Heart left ventricle (tissue), 16 donors: ENCODE measurements at regions not wholly inside any gene's neighbourhood (a gene's known extent, or its start where the extent isn't known, plus 50 kb on each side); places are given as distances from the start of the nearest gene placed in this dataset.

Experiments
- ATAC-seq, 4 donors: fragments of 200-7000 bp; cut with Tn5 transposase; one replicate each; pipeline ENCODE4 v1.9.1; 2020 to 2022; ENCODE audit warnings: moderate library complexity in 4 of 4, mild to moderate bottlenecking in 3 of 4, moderate number of reproducible peaks in 1 of 4
- DNase-seq, 5 donors: peaks; one replicate each; pipeline ENCODE4 v3.0.0-alpha.2; 2020
- H3K27ac ChIP-seq, 12 donors: fragments of 200-600 bp; sonication (generic) in 4 of 12; one replicate each; pipeline versions ENCODE4 v1.5.0 to v1.8.0; 2016 to 2022; ENCODE audit warnings: mild to moderate bottlenecking in 2 of 12
- H3K27me3 ChIP-seq, 9 donors: fragments of 200-600 bp; sonication (generic) in 2 of 9; one replicate each; pipeline versions ENCODE4 v1.5.1 to v1.8.0; 2016 to 2022; ENCODE audit warnings: mild to moderate bottlenecking in 3 of 9
- H3K36me3 ChIP-seq, 9 donors: fragments of 200-600 bp; sonication (generic) in 2 of 9; one replicate each; pipeline versions ENCODE4 v1.5.0 to v1.8.0; 2018 to 2022; ENCODE audit warnings: mild to moderate bottlenecking in 2 of 9
- H3K4me1 ChIP-seq, 12 donors: fragments of 200-600 bp; sonication (generic) in 4 of 12; one replicate each; pipeline versions ENCODE4 v1.5.0 to v1.8.0; 2016 to 2022; ENCODE audit warnings: mild to moderate bottlenecking in 3 of 12
- H3K4me3 ChIP-seq, 12 donors: fragments of 200-600 bp; sonication (generic) in 4 of 12; one replicate each; pipeline versions ENCODE4 v1.5.0 to v1.8.0; 2017 to 2022; ENCODE audit warnings: mild to moderate bottlenecking in 9 of 12, moderate library complexity in 4 of 12
- H3K9me3 ChIP-seq, 12 donors: fragments of 200-600 bp; sonication (generic) in 4 of 12; one replicate each; pipeline versions ENCODE4 v1.5.0 to v1.8.0; 2016 to 2022; ENCODE audit warnings: mild to moderate bottlenecking in 1 of 12
- POLR2A ChIP-seq, 2 donors: fragments of 450-650 bp; IDR thresholded peaks; one replicate each; pipeline ENCODE4 v1.6.1; 2017; ENCODE audit warnings: antibody characterized with exemption in 2 of 2, mild to moderate bottlenecking in 2 of 2, moderate library complexity in 2 of 2
- WGBS, 4 donors: extraction: QIAGEN DNeasy Blood & Tissue Kit in 2 of 4; methylation state at CpG; one replicate each; pipeline versions ENCODE4 v1.1.5 to v1.1.7; 2013 to 2018; 5-methylcytosine and 5-hydroxymethylcytosine counted together
- intact Hi-C, 10 donors: fragments of 100-400 bp; cut with DNase I; formaldehyde crosslinking; loops; one replicate each; pipeline versions ENCODE4 v1.11.1 to v1.14.2; 2022
- TF ChIP-seq, protein P1 (sequence below), 12 donors: fragments of 200-600 bp; sonication (generic) in 4 of 12; IDR thresholded peaks; one replicate each; pipeline versions ENCODE4 v1.5.0 to v1.8.0; 2018 to 2022; ENCODE audit warnings: antibody characterized with exemption in 12 of 12, mild to moderate bottlenecking in 5 of 12
- donor health status: ischemic (EF 13 %, LVEDD 7.1; RV severe dilation, severe dysfunction).
- donor health status: healthy with polysubstance abuse.
- donor health status: DM: no; HTN: yes; CAD: no.
- donor health status: DM: no; HTN: no; CAD: no.
- donor health status: ischemic (EF 25% LVEDD 6.9; RV normal size, moderate dysfunction).
- donor health status: ischemic (EF 25% LVEDD 5.7; RV mildly dilated, moderate dysfunction).
- donor health status: healthy.
- donor health status: DM: yes; HTN: yes; CAD: no.
- donor health status: ischemic (EF 35%, LVEDD 5.7; RV mildly dilated, moderate dysfunction).
- donor health status: nonischemic (EF 11% LVEDD 7.7; RV severe dilation, severe dysfunction).
- donor health status: DM: yes; HTN: yes; CAD: no.
- donor health status: PGD.
- donor health status: ischemic (EF 29% LVEDD 5.4; RV normal size, mild dysfunction).
- donor health status: nonischemic (EF 23%, LVEDD 6.1; RV moderate dilation, normal function).

DNA sequence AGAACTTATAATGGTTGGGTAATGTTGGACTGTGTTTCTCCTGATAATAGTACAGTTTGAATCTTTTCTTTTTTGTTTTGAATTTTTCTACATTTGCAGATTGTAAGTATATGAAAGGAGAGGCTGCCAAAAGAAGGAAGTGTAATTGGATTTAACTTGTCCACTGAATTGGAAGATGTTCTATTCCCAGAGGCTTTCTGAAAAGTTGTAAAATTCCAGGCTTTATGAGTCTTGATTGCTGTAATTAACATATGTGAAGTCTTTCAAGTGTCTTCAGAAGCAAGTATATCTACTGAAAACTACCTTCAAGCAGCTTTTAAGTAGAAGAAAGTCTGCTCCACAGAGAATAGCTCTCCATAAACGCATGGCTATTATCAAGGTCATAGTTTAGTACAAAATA, 2456.4 kb downstream of the PCDH7 start:
- 39 to 84% (median 72%) methylated on average over 1 of the region's 1 CpG for WGBS, 4 donors
- no peaks in the 10 kb centered on the region for H3K27me3 ChIP-seq
- ATAC-seq (no peak), DNase-seq (no peak)
- no peaks in the 10 kb centered on the region for H3K36me3 ChIP-seq
- intact Hi-C loops = no loop called here
- no peak for TF ChIP-seq POLR2A (IDR thresholded peaks at IDR 0.05)
- TF ChIP-seq, protein P1, sequence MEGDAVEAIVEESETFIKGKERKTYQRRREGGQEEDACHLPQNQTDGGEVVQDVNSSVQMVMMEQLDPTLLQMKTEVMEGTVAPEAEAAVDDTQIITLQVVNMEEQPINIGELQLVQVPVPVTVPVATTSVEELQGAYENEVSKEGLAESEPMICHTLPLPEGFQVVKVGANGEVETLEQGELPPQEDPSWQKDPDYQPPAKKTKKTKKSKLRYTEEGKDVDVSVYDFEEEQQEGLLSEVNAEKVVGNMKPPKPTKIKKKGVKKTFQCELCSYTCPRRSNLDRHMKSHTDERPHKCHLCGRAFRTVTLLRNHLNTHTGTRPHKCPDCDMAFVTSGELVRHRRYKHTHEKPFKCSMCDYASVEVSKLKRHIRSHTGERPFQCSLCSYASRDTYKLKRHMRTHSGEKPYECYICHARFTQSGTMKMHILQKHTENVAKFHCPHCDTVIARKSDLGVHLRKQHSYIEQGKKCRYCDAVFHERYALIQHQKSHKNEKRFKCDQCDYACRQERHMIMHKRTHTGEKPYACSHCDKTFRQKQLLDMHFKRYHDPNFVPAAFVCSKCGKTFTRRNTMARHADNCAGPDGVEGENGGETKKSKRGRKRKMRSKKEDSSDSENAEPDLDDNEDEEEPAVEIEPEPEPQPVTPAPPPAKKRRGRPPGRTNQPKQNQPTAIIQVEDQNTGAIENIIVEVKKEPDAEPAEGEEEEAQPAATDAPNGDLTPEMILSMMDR (IDR thresholded peaks at IDR 0.05) = no peak
- H3K27ac ChIP-seq = no peak overlapping the region
- H3K4me1 ChIP-seq = no peaks in the 10 kb centered on the region
- no peak overlapping the region for H3K4me3 ChIP-seq
- peaks cover 0 to 3% (median 0%) of the 10 kb centered on the region in 12 donors for H3K9me3 ChIP-seq

DNA sequence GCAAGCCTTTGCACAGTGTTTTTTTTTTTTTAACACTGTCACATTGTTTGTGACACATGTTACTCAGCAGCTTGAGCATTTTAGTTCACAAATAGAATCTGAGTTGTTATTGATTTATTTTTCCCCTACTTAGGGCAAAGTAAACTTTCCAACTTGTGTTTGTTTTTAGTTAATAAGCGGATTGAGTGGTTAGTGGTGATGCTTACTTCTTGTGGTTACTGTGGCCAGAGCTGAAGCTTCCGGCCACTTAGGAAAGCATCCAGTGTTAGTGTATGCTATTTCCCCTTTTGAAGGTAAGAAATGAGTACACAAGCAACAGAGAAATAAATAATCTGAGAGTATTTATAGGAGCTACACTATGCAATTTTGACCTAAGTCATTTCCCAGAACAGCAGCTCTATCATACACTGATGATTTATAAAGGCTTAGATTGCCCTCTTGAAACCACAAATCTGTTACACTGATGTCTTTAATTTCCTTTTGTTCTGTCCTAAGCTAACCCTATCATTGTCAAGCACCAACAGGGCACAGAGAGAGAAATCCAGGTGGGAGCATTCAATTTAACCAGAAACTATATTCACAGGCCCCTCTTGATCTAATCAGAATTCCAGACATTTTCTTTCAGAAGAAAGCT, 2464.6 kb downstream of the PCDH7 start:
- 72 to 87% (median 77%) methylated on average over 2 of the region's 2 CpGs for WGBS, 4 donors
- H3K36me3 ChIP-seq = no peaks in the 10 kb centered on the region
- TF ChIP-seq, protein P1 (IDR thresholded peaks at IDR 0.05) = no peak
- no peak for TF ChIP-seq POLR2A (IDR thresholded peaks at IDR 0.05)
- H3K4me3 ChIP-seq = no peak overlapping the region
- DNase-seq = no peak
- no peak for ATAC-seq
- no peak overlapping the region for H3K27ac ChIP-seq
- H3K9me3 ChIP-seq = peaks cover 0 to 18% (median 0%) of the 10 kb centered on the region in 12 donors
- no peaks in the 10 kb centered on the region for H3K27me3 ChIP-seq
- H3K4me1 ChIP-seq = no peaks in the 10 kb centered on the region
- intact Hi-C loops = no loop called here

DNA sequence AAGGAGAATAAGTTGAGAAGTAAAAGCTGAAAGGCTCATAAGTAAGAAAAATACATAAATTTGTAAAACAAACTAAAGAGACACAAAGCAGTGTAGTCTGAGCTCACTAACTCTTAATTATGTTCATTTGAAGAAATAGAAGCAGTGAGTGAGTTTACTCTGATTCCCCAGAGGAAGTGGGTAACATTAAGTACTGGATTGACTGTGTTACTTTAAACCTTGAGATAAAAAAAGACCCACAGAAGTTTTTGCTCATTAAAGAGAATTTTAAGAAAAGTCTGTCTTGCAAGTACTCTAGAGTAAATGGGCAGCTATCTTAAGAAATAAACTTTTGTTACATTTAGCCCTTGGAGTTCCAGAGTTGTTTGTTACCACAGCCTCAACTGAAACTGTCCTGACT, 2466.9 kb downstream of the PCDH7 start:
- DNase-seq = no peak
- TF ChIP-seq, protein P1 (IDR thresholded peaks at IDR 0.05) = no peak
- TF ChIP-seq POLR2A (IDR thresholded peaks at IDR 0.05) = no peak
- intact Hi-C loops = no loop called here
- Histone ChIP-seq H3K9me3 (peaks cover 0 to 13% (median 0%) of the 10 kb centered on the region in 12 donors), H3K27ac (no peak overlapping the region), H3K4me3 (no peak overlapping the region), H3K4me1 (no peaks in the 10 kb centered on the region), H3K27me3 (no peaks in the 10 kb centered on the region), H3K36me3 (no peaks in the 10 kb centered on the region)
- ATAC-seq = no peak

DNA sequence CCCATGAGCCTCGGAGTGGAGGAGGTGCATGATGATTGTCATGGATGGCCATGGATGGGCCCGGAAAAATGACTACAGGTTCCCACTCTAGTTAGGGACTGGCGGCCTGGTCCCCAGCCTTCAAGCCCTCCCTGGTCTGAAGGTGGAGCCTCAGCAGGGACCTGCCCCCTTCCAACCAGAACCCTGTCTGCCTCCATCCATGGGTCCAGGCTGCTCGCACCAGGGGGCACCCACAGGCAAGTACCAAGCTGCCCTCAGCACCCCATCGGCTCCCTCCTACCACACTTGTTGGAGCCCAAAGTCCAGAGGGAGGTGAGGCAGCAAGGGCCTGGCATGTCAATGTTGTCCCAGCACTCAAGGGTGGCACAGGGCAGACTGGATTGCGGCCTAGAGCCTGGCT, 2468.6 kb downstream of the PCDH7 start:
- intact Hi-C loops = no loop called here
- Histone ChIP-seq H3K27ac (no peak overlapping the region), H3K4me3 (no peak overlapping the region), H3K9me3 (no peaks in the 10 kb centered on the region), H3K36me3 (no peaks in the 10 kb centered on the region), H3K27me3 (no peaks in the 10 kb centered on the region), H3K4me1 (no peaks in the 10 kb centered on the region)
- 80 to 92% (median 88%) methylated on average over 4 to 6 of the region's 6 CpGs for WGBS, 4 donors
- ATAC-seq (peak in 1 of 4 donors; percentile 24), DNase-seq (no peak)
- TF ChIP-seq, protein P1 (IDR thresholded peaks at IDR 0.05) = no peak
- TF ChIP-seq POLR2A (IDR thresholded peaks at IDR 0.05) = no peak
